HCT116 (cell line): ENCODE measurements at regions not wholly inside any gene's neighbourhood (a gene's known extent, or its start where the extent isn't known, plus 50 kb on each side); places are given as distances from the start of the nearest gene placed in this dataset.
A peak's percentile ranks its signal among the peaks of the same experiment; 100 is the strongest.

Experiments
- ATAC-seq: fragments of 200-7000 bp; cut with Tn5 transposase; 2 replicates; pipeline ENCODE4 v1.9.1; 2020; ENCODE audit warnings: mild to moderate bottlenecking, moderate library complexity
- BruUV-seq: library from RNA; stranded (reverse); fragments of 400-500 nt; replicated peaks from 2 replicates; lab custom pipeline; 2021; lab: Mats Ljungman, UMichigan
- CTCF ChIA-PET: fragments of 300-600 bp; sonication (Branson Sonifier 250); formaldehyde crosslinking; loops from one replicate; lab custom pipeline; 2021; ENCODE audit warnings: antibody characterized with exemption; lab: Charles Lee
- POLR2A ChIA-PET: fragments of 300-600, 350-600 bp; sonication (Branson Sonifier 250); formaldehyde crosslinking; loops from one replicate; lab custom pipeline; 2021; ENCODE audit warnings: antibody characterized with exemption; lab: Charles Lee
- RAD21 ChIA-PET, 2 experiments: fragments of 300-600 bp; sonication (Branson Sonifier 250); formaldehyde crosslinking; loops; one replicate each; lab custom pipeline; 2023; ENCODE audit warnings: low total read pairs in 2 of 2; ENCODE audit not compliant: uncharacterized antibody in 2 of 2, unreplicated experiment in 2 of 2, low non-redundant PET in 1 of 2; lab: Charles Lee
- DNase-seq: peaks from one replicate; pipeline ENCODE4 v3.0.0-alpha.2; 2010; ENCODE audit warnings: low read depth, low spot score
- H2AFZ ChIP-seq: fragments of 200-600 bp; shearing (Covaris generic), sonication (generic); 2 replicates; pipeline ENCODE4 v1.6.1; 2017; ENCODE audit warnings: low read depth, mixed run types, mixed read lengths, antibody characterized with exemption, low read length; ENCODE audit not compliant: poor library complexity, severe bottlenecking
- H3K27ac ChIP-seq: 2 replicates; pipeline ENCODE4 v1.5.1; 2012; ENCODE audit warnings: low read depth, low read length
- H3K27me3 ChIP-seq: fragments of 200-600 bp; sonication (generic); 2 replicates; pipeline ENCODE4 v1.6.1; 2016; ENCODE audit warnings: mixed run types, low read length, mixed read lengths; ENCODE audit not compliant: insufficient read depth
- H3K36me3 ChIP-seq, 2 experiments: fragments of 200-500 bp in 1 of 2; fragments of 200-600 bp in 1 of 2; sonication (Bioruptor generic) in 1 of 2; sonication (generic) in 1 of 2; 2 replicates each; pipeline versions ENCODE4 v1.5.1 to v1.6.1; 2014 to 2016; ENCODE audit warnings: low read length in 2 of 2, inconsistent platforms in 1 of 2, mixed read lengths in 1 of 2, mixed run types in 1 of 2; ENCODE audit not compliant: insufficient read depth in 2 of 2, control insufficient read depth in 1 of 2
- H3K4me1 ChIP-seq, 2 experiments: fragments of 200-600 bp in 1 of 2; sonication (generic) in 1 of 2; 2 replicates each; pipeline versions ENCODE4 v1.5.1 to v1.6.1; 2012 to 2017; ENCODE audit warnings: low read length in 2 of 2, inconsistent platforms in 1 of 2, mild to moderate bottlenecking in 1 of 2, mixed read lengths in 1 of 2, mixed run types in 1 of 2, moderate library complexity in 1 of 2; ENCODE audit not compliant: insufficient read depth in 2 of 2, control insufficient read depth in 1 of 2
- H3K4me2 ChIP-seq: fragments of 200-600 bp; sonication (generic); 2 replicates; pipeline ENCODE4 v1.6.1; 2017; ENCODE audit warnings: mixed run types, low read length, mixed read lengths
- H3K4me3 ChIP-seq, 2 experiments: fragments of 200-600 bp in 1 of 2; sonication (generic) in 1 of 2; replicated peaks in 1 of 2; 2 replicates each; pipeline ENCODE4 v1.5.1; 2011 to 2016; ENCODE audit warnings: low read length in 2 of 2, control low read depth in 1 of 2, low read depth in 1 of 2, mild to moderate bottlenecking in 1 of 2, mixed read lengths in 1 of 2, mixed run types in 1 of 2
- H3K79me2 ChIP-seq: fragments of 200-600 bp; sonication (generic); 2 replicates; pipeline ENCODE4 v1.6.1; 2017; ENCODE audit warnings: mild to moderate bottlenecking, mixed run types, low read length, moderate library complexity, mixed read lengths; ENCODE audit not compliant: insufficient read depth
- H3K9ac ChIP-seq: fragments of 200-600 bp; sonication (generic); 2 replicates; pipeline ENCODE4 v1.6.1; 2016; ENCODE audit warnings: low read length, mixed read lengths
- H3K9me2 ChIP-seq: fragments of 200-600 bp; sonication (generic), shearing (Covaris generic); 2 replicates; pipeline ENCODE4 v1.6.1; 2017; ENCODE audit warnings: mixed run types, mild to moderate bottlenecking, moderate library complexity; ENCODE audit not compliant: insufficient read depth
- H3K9me3 ChIP-seq, 2 experiments: fragments of 200-500 bp in 1 of 2; fragments of 200-600 bp in 1 of 2; sonication (Bioruptor generic) in 1 of 2; sonication (generic) in 1 of 2; 2 replicates each; pipeline ENCODE4 v1.6.1; 2014 to 2017; ENCODE audit warnings: low read length in 2 of 2, mixed read lengths in 2 of 2, inconsistent platforms in 1 of 2, low read depth in 1 of 2, mild to moderate bottlenecking in 1 of 2, mixed run types in 1 of 2, moderate library complexity in 1 of 2; ENCODE audit not compliant: control insufficient read depth in 1 of 2, insufficient read depth in 1 of 2
- H4K20me1 ChIP-seq: fragments of 200-600 bp; sonication (generic), shearing (Covaris generic); 2 replicates; pipeline ENCODE4 v1.6.1; 2017; ENCODE audit warnings: mixed run types, mild to moderate bottlenecking, moderate library complexity; ENCODE audit not compliant: insufficient read depth
- EGR1 ChIP-seq: IDR thresholded peaks from 2 replicates; pipeline ENCODE4 v1.6.1; 2012; ENCODE audit warnings: low read depth
- EZH2phosphoT487 ChIP-seq: fragments of 200-600 bp; IDR thresholded peaks from 2 replicates; pipeline ENCODE4 v1.6.1; 2018; ENCODE audit warnings: antibody characterized with exemption, borderline replicate concordance
- FOSL1 ChIP-seq: IDR thresholded peaks from 2 replicates; pipeline ENCODE4 v1.6.1; 2012; ENCODE audit warnings: low read depth
- JUND ChIP-seq: IDR thresholded peaks from 2 replicates; pipeline ENCODE4 v1.6.1; 2012
- POLR2A ChIP-seq: IDR thresholded peaks from 2 replicates; pipeline ENCODE4 v1.7.0; 2011; ENCODE audit warnings: borderline replicate concordance; ENCODE audit not compliant: insufficient read depth, insufficient read length; ENCODE audit errors: extremely low read depth
- SRF ChIP-seq: IDR thresholded peaks from 2 replicates; pipeline ENCODE4 v1.6.1; 2012; ENCODE audit warnings: low read depth
- ZBTB33 ChIP-seq: IDR thresholded peaks from 2 replicates; pipeline ENCODE4 v1.6.1; 2011; ENCODE audit warnings: mild to moderate bottlenecking, low read length, moderate library complexity; ENCODE audit not compliant: insufficient replicate concordance; ENCODE audit errors: extremely low read depth
- intact Hi-C: fragments of 100-400 bp; cut with micrococcal nuclease; formaldehyde crosslinking; loops from 2 replicates; pipeline ENCODE4 v1.10.0; 2022

- Histone ChIP-seq H3K4me2 (peak overlapping the region; percentile 77), H4K20me1 (no peaks in the 10 kb centered on the region), H3K27me3 (no peaks in the 10 kb centered on the region), H3K79me2 (no peaks in the 10 kb centered on the region), H3K9me3 (no peaks in the 10 kb centered on the region), H3K4me3 (peak overlapping the region in 1 of 2 experiments; percentile 39; a peak in 2 of 4 replicates), H3K27ac (peak overlapping the region; percentile 9; the same call in 1 of the 2 replicates), H2AFZ (peak overlapping the region; percentile 97), H3K9me2 (no peaks in the 10 kb centered on the region), H3K4me1 (peaks cover 14 to 17% of the 10 kb centered on the region in 2 experiments), H3K9ac (peak overlapping the region; percentile 35; the same call in 1 of the 2 replicates), H3K36me3 (no peaks in the 10 kb centered on the region)
- DNase-seq (no peak), ATAC-seq (no peak)
- no TSS peak for BruUV-seq
- CTCF ChIA-PET, result interaction anchor here (0.9 to 2.0 kb wide), 2 partner anchors 12 to 41 kb away, joined by 3 to 15 read pairs; no protein-coding TSS in a partner anchor
- no peak for TF ChIP-seq ZBTB33
- TF ChIP-seq EGR1, result no peak
- no peak for TF ChIP-seq JUND
- no peak for TF ChIP-seq FOSL1
- no peak for TF ChIP-seq POLR2A
- no peak for TF ChIP-seq SRF
- no peak for TF ChIP-seq EZH2phosphoT487
- intact Hi-C loops, result no loop called here
- RAD21 ChIA-PET, result no interaction called here
- POLR2A ChIA-PET, result no interaction called here
These were observed 58.8 kb upstream of the GGTA1 start for GRCh38 chr9:121558473-121558872.

- BruUV-seq, result no TSS peak
- no peaks in the 10 kb centered on the region for H3K9me2 ChIP-seq
- no peak for TF ChIP-seq POLR2A
These were observed 59.5 kb upstream of the GGTA1 start for GRCh38 chr9:121559183-121559582.

More at GRCh38 chr9:121559183-121559582, 59.5 kb upstream of the GGTA1 start:
- Histone ChIP-seq H2AFZ (no peak overlapping the region), H3K9me3 (no peaks in the 10 kb centered on the region), H3K4me1 (peaks cover 14 to 17% of the 10 kb centered on the region in 2 experiments), H3K9ac (no peak overlapping the region), H4K20me1 (no peaks in the 10 kb centered on the region), H3K36me3 (no peaks in the 10 kb centered on the region), H3K4me2 (no peak overlapping the region), H3K27ac (no peak overlapping the region), H3K27me3 (no peaks in the 10 kb centered on the region), H3K4me3 (no peak overlapping the region), H3K79me2 (no peaks in the 10 kb centered on the region)
- intact Hi-C loops, result no loop called here
- ChIA-PET CTCF (interaction anchor here (2.0 kb wide), 1 partner anchor 13 kb away, joined by 15 read pairs; no protein-coding TSS in a partner anchor), RAD21 (no interaction called here), POLR2A (no interaction called here)
- DNase-seq, result no peak
- no peak for ATAC-seq
